ENCODE measurements at regions not wholly inside any gene's neighbourhood (a gene's known extent, or its start where the extent isn't known, plus 50 kb on each side); places are given as distances from the start of the nearest gene placed in this dataset.

GRCh38 chr10:43928425-43928968 is 279.8 kb upstream of the ZNF32 start:
- TF ChIP-seq POLR2A (IDR thresholded peaks at IDR 0.05; ENCODE audit: low read length), result no peak
- TF ChIP-seq JUNB (IDR thresholded peaks at IDR 0.05), result no peak
- TF ChIP-seq PHF8 (IDR thresholded peaks at IDR 0.05; ENCODE audit: borderline replicate concordance, low read depth), result no peak
